Epithelial cell of esophagus (primary cell): ENCODE measurements at regions not wholly inside any gene's neighbourhood (a gene's known extent, or its start where the extent isn't known, plus 50 kb on each side); places are given as distances from the start of the nearest gene placed in this dataset.

Source experiments
- DNase-seq: peaks from one replicate; pipeline ENCODE4 v3.0.0; 2010; ENCODE audit warnings: low read depth
- H3K4me3 ChIP-seq: 2 replicates; pipeline ENCODE4 v1.5.1; 2011; ENCODE audit warnings: mild to moderate bottlenecking, low read length, control low read depth
- CTCF ChIP-seq: IDR thresholded peaks from 2 replicates; pipeline ENCODE4 v1.5.1; 2011; ENCODE audit warnings: low read depth, mild to moderate bottlenecking, low read length, control low read depth, inconsistent platforms; ENCODE audit not compliant: insufficient read depth; ENCODE audit errors: missing control alignments

- H3K4me3 ChIP-seq: no peak overlapping the region
- DNase-seq: no peak
- no peak for TF ChIP-seq CTCF
Measured at GRCh38 chr18:45245091-45245511, 370.2 kb upstream of the SLC14A2 start.

GRCh38 chr18:45248240-45248903 is 366.9 kb upstream of the SLC14A2 start:
- DNase-seq: no peak
- TF ChIP-seq CTCF: no peak
- no peak overlapping the region for H3K4me3 ChIP-seq

- no peak overlapping the region for H3K4me3 ChIP-seq
Measured at GRCh38 chr18:45249246-45249661, 366.0 kb upstream of the SLC14A2 start.

GRCh38 chr18:45250479-45250878 is 364.8 kb upstream of the SLC14A2 start:
- no peak overlapping the region for H3K4me3 ChIP-seq
- DNase-seq: no peak
- TF ChIP-seq CTCF: no peak

More at GRCh38 chr18:45249246-45249661, 366.0 kb upstream of the SLC14A2 start:
- DNase-seq: no peak
- TF ChIP-seq CTCF: no peak

- DNase-seq: no peak
- H3K4me3 ChIP-seq: no peak overlapping the region
- TF ChIP-seq CTCF: no peak
Measured at GRCh38 chr18:45251236-45251635, 364.0 kb upstream of the SLC14A2 start.

- no peak for TF ChIP-seq CTCF
- H3K4me3 ChIP-seq: no peak overlapping the region
- no peak for DNase-seq
Measured at GRCh38 chr18:45252474-45252873, 362.8 kb upstream of the SLC14A2 start.

- DNase-seq: no peak
- H3K4me3 ChIP-seq: no peak overlapping the region
- no peak for TF ChIP-seq CTCF
Measured at GRCh38 chr18:45253056-45253565, 362.2 kb upstream of the SLC14A2 start.
